Keratinocyte (primary cell): ENCODE measurements at regions not wholly inside any gene's neighbourhood (a gene's known extent, or its start where the extent isn't known, plus 50 kb on each side); places are given as distances from the start of the nearest gene placed in this dataset.

Experiments
- DNase-seq: peaks from one replicate; pipeline ENCODE4 v3.0.0-alpha.2; 2011; ENCODE audit warnings: low read depth, missing footprints, low spot score
- FAIRE-seq: peaks from 2 replicates; lab custom pipeline; 2011; peaks lifted over from hg19 to GRCh38; lab: Jason Lieb, UNC
- H2AFZ ChIP-seq: 2 replicates; pipeline ENCODE4 v1.6.0; 2012; ENCODE audit warnings: low read length, control low read depth, inconsistent platforms; ENCODE audit not compliant: control insufficient read depth
- H3K27ac ChIP-seq: 2 replicates; pipeline ENCODE4 v1.5.1; 2011; ENCODE audit warnings: low read length; ENCODE audit not compliant: control insufficient read depth, insufficient read depth
- H3K27me3 ChIP-seq: 3 replicates; pipeline ENCODE4 v1.6.0; 2011; ENCODE audit warnings: low read length; ENCODE audit not compliant: control insufficient read depth, insufficient read depth; ENCODE audit errors: extremely low read depth
- H3K36me3 ChIP-seq, 2 experiments: 2 replicates in 1 of 2; 3 replicates in 1 of 2; pipeline ENCODE4 v1.5.1; 2011; ENCODE audit warnings: low read length in 2 of 2, mild to moderate bottlenecking in 1 of 2; ENCODE audit not compliant: control insufficient read depth in 2 of 2, insufficient read depth in 2 of 2; ENCODE audit errors: extremely low read depth in 1 of 2
- H3K4me1 ChIP-seq: 3 replicates; pipeline ENCODE4 v1.5.1; 2011; ENCODE audit warnings: low read length; ENCODE audit not compliant: control insufficient read depth, insufficient read depth; ENCODE audit errors: extremely low read depth
- H3K4me2 ChIP-seq: 3 replicates; pipeline ENCODE4 v1.6.0; 2011; ENCODE audit warnings: low read depth, low read length; ENCODE audit not compliant: control insufficient read depth, insufficient read depth; ENCODE audit errors: extremely low read depth
- H3K4me3 ChIP-seq, 3 experiments: fragments of 200-600 bp in 1 of 3; sonication (generic) in 1 of 3; 2 replicates in 2 of 3; 3 replicates in 1 of 3; pipeline ENCODE4 v1.5.1; 2011 to 2016; ENCODE audit warnings: low read length in 3 of 3, mild to moderate bottlenecking in 3 of 3, control low read depth in 2 of 3, inconsistent platforms in 1 of 3, low read depth in 1 of 3, mixed read lengths in 1 of 3, mixed run types in 1 of 3, moderate library complexity in 1 of 3; ENCODE audit not compliant: control insufficient read depth in 2 of 3, insufficient read depth in 2 of 3; ENCODE audit errors: extremely low read depth in 1 of 3
- H3K79me2 ChIP-seq: 2 replicates; pipeline ENCODE4 v1.6.0; 2012; ENCODE audit warnings: low read length; ENCODE audit not compliant: control insufficient read depth, insufficient read depth
- H3K9ac ChIP-seq: 3 replicates; pipeline ENCODE4 v1.6.0; 2011; ENCODE audit warnings: low read length; ENCODE audit not compliant: control insufficient read depth, insufficient read depth; ENCODE audit errors: extremely low read depth
- H3K9me1 ChIP-seq: 3 replicates; pipeline ENCODE4 v1.6.0; 2011; ENCODE audit warnings: low read length; ENCODE audit not compliant: control insufficient read depth, insufficient read depth; ENCODE audit errors: extremely low read depth
- H3K9me3 ChIP-seq: 2 replicates; pipeline ENCODE4 v1.5.1; 2012; ENCODE audit warnings: low read depth, low read length; ENCODE audit not compliant: control insufficient read depth
- H4K20me1 ChIP-seq: 3 replicates; pipeline ENCODE4 v1.6.0; 2011; ENCODE audit warnings: low read length; ENCODE audit not compliant: control insufficient read depth, insufficient read depth; ENCODE audit errors: extremely low read depth
- EZH2 ChIP-seq: IDR thresholded peaks from one replicate; pipeline ENCODE4 v1.6.1; 2012; ENCODE audit warnings: inconsistent platforms, mild to moderate bottlenecking, low read length, moderate library complexity
- dilution Hi-C: fragments of 300-500 bp; cut with MboI; formaldehyde crosslinking; loops from one replicate; pipeline ENCODE4 v1.7.0; 2020; ENCODE audit warnings: low sequenced_read_pairs; ENCODE audit not compliant: extremely low pct_ligation_motif_present
- TF ChIP-seq, protein P1 (sequence below), 3 experiments: IDR thresholded peaks in 1 of 3; conservative IDR thresholded peaks in 1 of 3; optimal IDR thresholded peaks in 1 of 3; 2 replicates in 2 of 3; 3 replicates in 1 of 3; pipeline versions ENCODE3 to v1.5.1; 2011; ENCODE audit warnings: low read length in 3 of 3, mild to moderate bottlenecking in 3 of 3, moderate library complexity in 2 of 3, control low read depth in 1 of 3, inconsistent platforms in 1 of 3; ENCODE audit not compliant: insufficient read depth in 2 of 3; ENCODE audit errors: extremely low read depth in 1 of 3

DNA sequence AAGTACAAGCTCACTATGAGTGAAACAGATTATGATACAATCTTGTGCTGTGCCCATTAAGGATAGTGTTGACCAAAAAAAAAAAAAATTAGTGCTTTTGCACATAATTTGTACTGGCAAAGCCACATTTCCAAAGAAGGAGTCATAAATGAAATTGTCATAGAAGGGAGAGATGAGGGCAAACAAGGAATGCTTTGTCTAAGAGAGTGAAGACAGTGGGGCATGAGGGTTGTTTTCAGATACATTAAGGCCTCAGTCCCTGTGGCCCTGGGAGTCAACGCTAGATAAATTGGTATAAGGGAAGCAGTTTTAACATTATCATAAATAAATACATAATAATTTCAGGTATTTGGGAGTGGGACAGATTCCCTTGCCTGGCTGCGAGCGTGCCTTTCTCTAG, 267.5 kb upstream of the PRKCQ start:
- dilution Hi-C loops: no loop called here
- no peak for DNase-seq

DNA sequence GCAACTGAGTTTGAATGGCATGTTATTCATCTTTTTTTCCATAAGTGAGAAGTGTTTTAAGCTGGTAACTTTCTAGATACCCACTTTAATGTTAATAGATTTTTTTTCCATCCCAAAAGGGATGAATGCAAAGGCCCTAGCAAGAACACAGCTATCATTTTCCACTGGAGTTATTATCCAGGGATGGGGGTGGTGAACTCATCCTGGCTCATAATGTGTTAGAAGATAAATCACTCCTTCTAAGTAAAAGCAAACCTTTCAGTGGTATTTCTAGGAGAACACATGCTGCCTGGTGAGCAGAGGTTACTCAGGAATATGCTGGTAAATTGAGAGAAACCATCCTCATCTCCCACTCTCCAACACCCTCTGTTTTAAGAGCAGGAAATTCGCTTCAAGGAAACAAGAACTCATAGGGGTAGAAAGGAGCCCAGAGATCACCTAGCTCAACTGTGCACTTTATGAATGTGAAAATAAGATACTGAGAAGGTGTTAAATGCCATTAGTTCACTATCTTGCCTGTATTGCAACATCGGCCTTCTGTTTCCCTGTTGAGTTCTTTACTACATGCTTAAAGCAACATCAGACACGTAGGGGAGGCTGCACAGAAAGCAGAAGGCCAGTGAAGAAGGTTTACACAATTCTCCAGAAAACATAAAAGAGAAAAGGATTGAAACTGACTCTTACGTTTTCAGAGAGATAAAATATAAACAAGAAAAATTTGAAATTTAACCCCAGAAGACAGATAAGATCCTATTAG, 264.0 kb upstream of the PRKCQ start:
- H3K27ac ChIP-seq: no peak overlapping the region
- H3K4me3 ChIP-seq: no peak overlapping the region
- no peak overlapping the region for H3K9ac ChIP-seq
- H3K27me3 ChIP-seq: no peaks in the 10 kb centered on the region
- no peak overlapping the region for H3K4me2 ChIP-seq
- H2AFZ ChIP-seq: no peak overlapping the region
- dilution Hi-C loops: no loop called here
- H3K79me2 ChIP-seq: no peaks in the 10 kb centered on the region
- FAIRE-seq (no peak), DNase-seq (no peak)
- H3K9me1 ChIP-seq: no peaks in the 10 kb centered on the region
- no peaks in the 10 kb centered on the region for H4K20me1 ChIP-seq
- no peaks in the 10 kb centered on the region for H3K9me3 ChIP-seq
- no peaks in the 10 kb centered on the region for H3K4me1 ChIP-seq
- no peaks in the 10 kb centered on the region for H3K36me3 ChIP-seq
- no peak for TF ChIP-seq EZH2
- TF ChIP-seq, protein P1, sequence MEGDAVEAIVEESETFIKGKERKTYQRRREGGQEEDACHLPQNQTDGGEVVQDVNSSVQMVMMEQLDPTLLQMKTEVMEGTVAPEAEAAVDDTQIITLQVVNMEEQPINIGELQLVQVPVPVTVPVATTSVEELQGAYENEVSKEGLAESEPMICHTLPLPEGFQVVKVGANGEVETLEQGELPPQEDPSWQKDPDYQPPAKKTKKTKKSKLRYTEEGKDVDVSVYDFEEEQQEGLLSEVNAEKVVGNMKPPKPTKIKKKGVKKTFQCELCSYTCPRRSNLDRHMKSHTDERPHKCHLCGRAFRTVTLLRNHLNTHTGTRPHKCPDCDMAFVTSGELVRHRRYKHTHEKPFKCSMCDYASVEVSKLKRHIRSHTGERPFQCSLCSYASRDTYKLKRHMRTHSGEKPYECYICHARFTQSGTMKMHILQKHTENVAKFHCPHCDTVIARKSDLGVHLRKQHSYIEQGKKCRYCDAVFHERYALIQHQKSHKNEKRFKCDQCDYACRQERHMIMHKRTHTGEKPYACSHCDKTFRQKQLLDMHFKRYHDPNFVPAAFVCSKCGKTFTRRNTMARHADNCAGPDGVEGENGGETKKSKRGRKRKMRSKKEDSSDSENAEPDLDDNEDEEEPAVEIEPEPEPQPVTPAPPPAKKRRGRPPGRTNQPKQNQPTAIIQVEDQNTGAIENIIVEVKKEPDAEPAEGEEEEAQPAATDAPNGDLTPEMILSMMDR (optimal IDR thresholded peaks at IDR 0.05 in 1 of 3, IDR thresholded peaks at IDR 0.05 in 1 of 3, conservative IDR thresholded peaks at IDR 0.05 in 1 of 3; ENCODE audit: extremely low read depth in 1 of 3, insufficient read depth in 2 of 3, low read length in 3 of 3): no peak

More for the DNA sequence above, 267.5 kb upstream of the PRKCQ start:
- Histone ChIP-seq H3K27ac (no peak overlapping the region), H3K4me3 (no peak overlapping the region), H3K4me1 (no peaks in the 10 kb centered on the region), H2AFZ (no peak overlapping the region), H3K9ac (no peak overlapping the region), H4K20me1 (no peaks in the 10 kb centered on the region), H3K79me2 (no peaks in the 10 kb centered on the region), H3K9me3 (no peaks in the 10 kb centered on the region), H3K36me3 (no peaks in the 10 kb centered on the region), H3K9me1 (no peaks in the 10 kb centered on the region), H3K4me2 (no peak overlapping the region), H3K27me3 (no peaks in the 10 kb centered on the region)
- TF ChIP-seq, protein P1 (optimal IDR thresholded peaks at IDR 0.05 in 1 of 3, IDR thresholded peaks at IDR 0.05 in 1 of 3, conservative IDR thresholded peaks at IDR 0.05 in 1 of 3; ENCODE audit: extremely low read depth in 1 of 3, insufficient read depth in 2 of 3, low read length in 3 of 3): no peak
- no peak for TF ChIP-seq EZH2
- FAIRE-seq: no peak
